DMS114 treated with DMSO at 0.1 percent for 48 hours (cell line): ENCODE measurements at regions not wholly inside any gene's neighbourhood (a gene's known extent, or its start where the extent isn't known, plus 50 kb on each side); places are given as distances from the start of the nearest gene placed in this dataset.

Experiments used
- DNase-seq: peaks from one replicate; lab custom pipeline; 2025; ENCODE audit not compliant: unreplicated experiment; lab: John Stamatoyannopoulos, UW

GRCh38 chr7:118013252-118014010 lies 140.2 kb upstream of the CTTNBP2 start:
- DNase-seq: no peak

DNA sequence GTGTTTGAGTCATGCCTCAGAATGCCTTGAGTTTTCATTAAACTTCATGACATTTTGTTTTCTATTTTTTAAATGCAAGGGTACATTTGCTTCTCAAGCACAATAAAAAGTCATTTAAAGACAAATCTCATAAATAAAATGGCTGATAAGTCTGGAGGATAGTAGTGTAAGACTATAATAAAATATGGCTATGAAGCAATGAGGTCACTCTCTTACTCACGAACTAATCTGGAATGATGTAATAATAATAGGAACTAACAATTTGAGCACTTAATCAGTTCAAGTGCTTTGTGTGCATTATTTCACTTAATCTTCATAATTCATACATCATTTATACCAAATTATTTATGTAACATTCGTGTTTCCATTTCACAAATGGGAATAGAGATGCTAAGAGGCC lies 149.3 kb upstream of the CTTNBP2 start:
- no peak for DNase-seq

DNA sequence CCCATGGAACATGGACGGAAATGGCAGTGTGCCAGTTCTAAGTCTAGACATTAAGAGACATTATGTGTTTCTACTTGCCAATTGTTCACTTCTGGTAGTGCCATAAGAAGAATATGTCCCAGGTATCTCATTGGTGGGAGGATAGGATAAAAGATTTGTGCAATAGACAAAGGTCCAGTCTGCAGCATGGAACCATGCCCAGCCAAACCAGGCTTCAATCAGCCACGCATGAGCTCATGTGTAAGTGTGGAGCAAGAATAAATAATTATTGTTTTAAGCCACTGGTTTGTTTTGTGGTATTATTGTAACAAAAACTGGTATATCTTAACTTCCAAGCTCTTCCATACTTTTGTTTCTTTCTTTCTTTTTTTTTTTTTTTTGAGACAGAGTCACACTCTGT lies 153.6 kb upstream of the CTTNBP2 start:
- DNase-seq: no peak

- no peak for DNase-seq
Measured at GRCh38 chr7:118028226-118028625, 155.0 kb upstream of the CTTNBP2 start.

DNA sequence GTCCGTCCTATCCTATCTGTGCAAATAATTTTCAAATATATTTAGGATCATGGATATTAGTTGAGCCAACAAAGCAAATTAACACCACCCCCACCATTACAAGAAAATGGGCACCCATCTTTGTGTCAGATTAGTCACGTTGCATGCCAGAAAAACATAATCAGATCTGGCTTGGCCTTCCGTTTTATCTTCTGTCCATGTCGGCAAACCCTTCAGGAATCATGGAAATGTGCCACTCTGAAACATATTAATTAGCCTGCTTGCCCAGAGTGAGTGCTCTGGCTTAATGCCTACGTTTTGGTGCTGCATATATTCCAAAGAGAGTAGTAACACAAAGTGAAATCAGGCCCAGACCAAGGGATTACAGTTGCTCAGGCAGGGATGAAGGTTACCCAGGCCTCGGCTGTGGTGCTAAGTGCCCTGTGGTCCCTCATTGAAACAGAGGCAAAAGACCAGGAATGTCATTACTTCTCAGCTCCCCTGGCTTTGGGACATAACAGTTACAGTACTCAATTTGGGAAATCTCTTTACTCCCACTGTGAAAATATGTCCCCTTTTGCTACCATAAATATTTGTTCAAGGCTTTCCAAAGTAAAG lies 154.0 kb upstream of the LSM8 start:
- DNase-seq: no peak

GRCh38 chr7:118033273-118033672 lies 150.7 kb upstream of the LSM8 start:
- no peak for DNase-seq

DNA sequence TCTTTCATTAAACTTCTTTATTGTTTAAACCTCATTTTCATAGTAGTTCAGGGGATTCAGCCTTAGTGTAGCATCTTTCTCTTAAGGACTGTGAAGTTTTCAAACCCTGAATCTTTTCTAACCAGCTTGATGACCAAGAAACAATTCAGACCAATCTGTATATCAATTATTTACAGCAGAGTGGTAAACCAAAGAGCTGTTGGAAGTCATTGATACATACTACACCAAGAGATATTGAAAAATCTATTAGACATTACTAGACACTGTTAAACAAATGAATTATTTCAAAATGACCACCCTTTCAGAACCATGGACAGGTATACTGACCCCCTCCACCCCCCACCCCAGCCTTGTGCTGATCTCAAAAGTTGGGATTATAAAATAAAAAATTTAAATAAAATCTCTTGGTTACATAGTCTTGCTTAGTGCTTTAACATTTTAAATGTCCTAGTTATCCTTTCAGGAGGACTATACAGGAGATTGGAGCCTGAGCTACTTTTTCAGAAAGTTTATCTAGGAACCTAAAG lies 143.9 kb upstream of the LSM8 start:
- no peak for DNase-seq

DNA sequence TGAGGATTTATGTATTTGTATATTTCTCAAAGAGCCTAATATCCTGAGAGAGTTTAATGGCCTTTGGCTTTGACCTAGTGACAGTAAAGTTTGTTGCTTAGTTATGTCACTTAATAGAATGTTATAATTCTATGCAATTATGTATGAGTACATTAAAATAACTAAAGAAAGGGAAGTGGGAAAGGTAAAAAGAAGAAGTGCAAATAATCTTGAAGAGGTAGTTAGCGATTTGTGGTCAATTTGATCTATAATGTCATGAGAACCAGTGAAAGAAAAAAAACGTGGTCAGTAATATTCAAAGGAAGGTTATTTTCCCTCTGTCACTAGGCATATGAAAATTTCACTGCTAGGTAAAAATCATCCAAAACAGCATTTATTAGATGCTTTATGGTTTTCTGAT lies 143.4 kb upstream of the LSM8 start:
- no peak for DNase-seq

DNA sequence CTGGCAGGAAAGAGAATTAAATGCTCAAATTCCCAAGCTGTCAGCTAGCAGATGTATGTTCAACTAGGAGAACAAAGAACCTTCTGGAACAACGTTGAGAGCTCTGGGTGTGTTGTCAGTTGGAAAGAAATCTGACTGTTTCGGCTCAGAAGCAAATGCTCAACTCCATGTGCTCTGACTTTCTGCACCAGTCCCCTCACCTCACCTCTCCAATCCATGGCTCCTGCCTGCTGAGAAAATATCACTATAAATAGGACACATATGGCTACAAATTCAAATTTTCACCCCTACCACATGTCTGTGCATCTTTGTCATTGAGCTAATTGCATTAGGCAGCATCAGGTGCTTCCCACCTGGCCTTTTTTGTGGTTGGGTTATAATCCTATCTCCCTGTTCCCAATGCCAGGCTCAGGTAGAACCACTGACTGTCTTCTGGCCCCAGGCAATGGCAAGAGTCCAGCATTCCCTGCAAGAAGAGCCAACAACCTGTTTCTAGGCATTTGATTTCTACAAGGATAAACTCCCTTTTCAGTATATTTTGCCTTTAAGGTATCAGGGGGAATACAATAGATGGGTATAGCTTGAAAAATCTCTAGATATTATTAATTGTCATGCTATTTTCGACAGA lies 142.6 kb upstream of the LSM8 start:
- no peak for DNase-seq

DNA sequence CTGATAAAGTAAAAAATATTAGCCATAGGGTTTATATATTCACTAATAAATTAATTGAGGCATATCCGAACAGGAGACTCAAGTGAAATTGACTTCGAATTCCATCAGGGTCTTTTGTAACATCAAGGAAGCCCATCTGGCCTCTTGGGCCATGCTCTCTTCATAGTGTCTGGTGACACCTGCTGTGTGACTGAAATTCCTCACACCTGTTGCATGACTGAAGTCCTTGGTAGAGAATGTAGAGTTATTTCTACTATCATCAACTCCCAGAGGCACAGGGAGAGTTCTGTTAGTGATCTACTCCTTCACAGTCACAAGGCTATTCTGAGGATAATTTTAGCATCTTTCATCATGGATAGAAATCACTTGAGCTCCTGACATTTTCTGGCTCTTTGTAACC lies 138.3 kb upstream of the LSM8 start:
- DNase-seq: no peak

GRCh38 chr7:118046086-118046485 lies 137.9 kb upstream of the LSM8 start:
- DNase-seq: no peak

DNA sequence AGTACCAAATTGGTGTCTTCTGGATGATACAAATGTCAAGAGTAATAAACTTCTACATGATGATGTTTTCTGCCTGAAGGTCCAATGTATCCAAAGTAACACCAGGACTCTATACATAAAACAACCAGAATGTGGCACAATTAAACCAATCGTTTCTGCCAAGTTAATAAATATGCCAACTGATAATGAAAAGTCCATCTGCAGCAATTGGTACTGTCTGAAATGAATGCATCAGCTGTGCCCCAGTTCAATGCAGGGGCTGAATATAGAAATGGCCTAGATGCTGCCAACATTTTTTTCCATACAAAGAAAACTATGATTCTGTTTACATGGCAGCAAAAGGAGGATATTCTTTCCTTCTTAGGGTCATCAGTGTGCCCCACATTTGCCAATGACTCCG lies 137.2 kb upstream of the LSM8 start:
- DNase-seq: no peak

GRCh38 chr7:118052336-118052735 lies 131.6 kb upstream of the LSM8 start:
- DNase-seq: no peak

DNA sequence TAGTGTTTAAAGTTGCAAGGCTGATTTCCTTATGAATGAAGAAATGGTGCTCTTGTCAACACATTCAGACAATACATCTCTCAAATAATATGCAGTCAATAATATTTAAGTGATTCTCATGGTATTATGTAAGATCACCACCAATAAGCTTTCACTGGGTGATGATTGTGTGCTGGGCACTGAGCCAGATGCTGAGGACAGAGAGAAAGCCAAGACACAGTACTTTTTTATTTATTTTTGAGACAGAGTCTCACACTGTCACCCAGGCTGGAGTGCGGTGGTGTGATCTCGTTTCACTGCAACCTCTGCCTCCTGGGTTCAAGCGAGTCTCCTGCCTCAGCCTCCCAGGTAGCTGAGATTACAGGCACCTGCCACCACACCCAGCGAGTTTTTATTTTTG lies 130.6 kb upstream of the LSM8 start:
- no peak for DNase-seq

- DNase-seq: no peak
Measured at GRCh38 chr7:118054529-118054928, 129.4 kb upstream of the LSM8 start.

DNA sequence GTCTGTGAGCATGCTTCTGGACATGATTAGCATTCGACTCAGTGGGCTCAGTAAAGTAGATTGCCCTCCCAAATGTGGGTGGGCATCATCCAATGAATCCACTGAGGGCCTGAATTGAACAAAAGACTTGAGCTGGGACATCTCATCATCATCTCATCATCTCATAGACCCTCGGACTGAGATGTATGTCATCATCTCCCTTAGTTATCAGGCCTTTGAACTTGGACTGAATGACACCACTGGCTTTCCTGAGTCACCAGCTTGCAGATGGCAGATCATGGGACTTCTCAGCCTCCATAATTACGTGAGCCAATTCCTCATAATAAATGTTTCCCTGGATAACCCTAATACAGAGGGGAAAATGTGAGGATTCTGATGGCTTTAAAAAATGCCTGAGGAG lies 128.3 kb upstream of the LSM8 start:
- DNase-seq: no peak

DNA sequence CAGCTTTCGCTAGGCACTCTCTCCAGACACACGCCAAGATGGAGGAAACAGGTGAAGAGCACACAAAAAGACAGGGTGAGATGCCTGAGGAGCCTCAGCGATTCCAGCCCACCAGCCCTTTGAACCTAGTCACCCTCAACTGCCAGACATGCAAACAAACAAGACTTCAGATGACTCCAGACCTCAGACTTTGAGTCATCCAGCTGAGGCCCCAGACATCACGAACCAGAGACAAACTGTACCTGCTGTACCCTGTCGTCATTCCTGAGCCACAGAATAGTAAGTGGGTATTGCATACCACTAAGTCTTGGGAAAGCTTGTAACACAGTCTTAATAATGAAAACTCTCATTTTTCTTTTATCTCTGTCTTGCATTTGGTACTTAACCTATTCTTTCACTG lies 126.6 kb upstream of the LSM8 start:
- DNase-seq: no peak

- no peak for DNase-seq
Measured at GRCh38 chr7:118059209-118059608, 124.8 kb upstream of the LSM8 start.

GRCh38 chr7:118060692-118061091 lies 123.3 kb upstream of the LSM8 start:
- no peak for DNase-seq

DNA sequence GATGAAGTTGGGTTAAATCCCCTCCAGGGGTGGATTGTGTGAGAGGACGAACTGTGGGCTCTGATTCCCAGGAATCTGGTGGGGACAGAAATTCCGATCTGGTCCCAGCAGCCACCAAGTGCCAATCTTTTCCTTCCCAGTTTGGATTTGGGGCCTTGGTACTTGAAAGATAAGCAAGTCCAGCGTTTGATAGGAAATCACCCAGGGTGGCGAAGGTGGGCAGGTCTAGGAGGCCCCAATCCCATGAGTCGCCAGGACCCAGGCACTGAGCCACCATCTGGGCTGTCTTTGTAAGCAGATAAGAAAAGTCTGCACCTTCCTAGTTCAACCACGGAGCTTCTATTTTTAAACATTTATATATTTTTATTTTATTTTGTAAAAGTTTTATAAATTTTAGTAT lies 122.6 kb upstream of the LSM8 start:
- no peak for DNase-seq

- DNase-seq: no peak
Measured at GRCh38 chr7:118072893-118073674, 110.9 kb upstream of the LSM8 start.

DNA sequence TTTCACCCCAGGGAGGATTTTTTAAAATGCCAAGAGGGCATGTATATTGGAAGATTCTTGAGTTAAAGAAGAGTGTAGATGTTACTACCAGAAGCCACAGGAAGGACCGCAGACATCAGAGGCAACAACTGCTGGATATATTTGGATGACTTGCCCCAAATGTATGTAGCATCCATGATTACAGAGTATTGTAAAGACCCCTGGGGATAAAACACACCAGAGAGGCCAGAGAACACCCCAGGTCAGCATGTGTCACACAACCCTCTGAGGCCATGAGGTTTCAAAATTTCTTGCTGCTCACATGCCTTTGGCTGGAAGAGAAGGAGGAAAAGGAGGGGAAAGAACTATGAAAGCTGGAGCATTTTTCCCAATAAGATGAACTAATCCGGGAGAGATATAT lies 108.0 kb upstream of the LSM8 start:
- no peak for DNase-seq
